ENCODE measurements at regions not wholly inside any gene's neighbourhood (a gene's known extent, or its start where the extent isn't known, plus 50 kb on each side); places are given as distances from the start of the nearest gene placed in this dataset.

DNA sequence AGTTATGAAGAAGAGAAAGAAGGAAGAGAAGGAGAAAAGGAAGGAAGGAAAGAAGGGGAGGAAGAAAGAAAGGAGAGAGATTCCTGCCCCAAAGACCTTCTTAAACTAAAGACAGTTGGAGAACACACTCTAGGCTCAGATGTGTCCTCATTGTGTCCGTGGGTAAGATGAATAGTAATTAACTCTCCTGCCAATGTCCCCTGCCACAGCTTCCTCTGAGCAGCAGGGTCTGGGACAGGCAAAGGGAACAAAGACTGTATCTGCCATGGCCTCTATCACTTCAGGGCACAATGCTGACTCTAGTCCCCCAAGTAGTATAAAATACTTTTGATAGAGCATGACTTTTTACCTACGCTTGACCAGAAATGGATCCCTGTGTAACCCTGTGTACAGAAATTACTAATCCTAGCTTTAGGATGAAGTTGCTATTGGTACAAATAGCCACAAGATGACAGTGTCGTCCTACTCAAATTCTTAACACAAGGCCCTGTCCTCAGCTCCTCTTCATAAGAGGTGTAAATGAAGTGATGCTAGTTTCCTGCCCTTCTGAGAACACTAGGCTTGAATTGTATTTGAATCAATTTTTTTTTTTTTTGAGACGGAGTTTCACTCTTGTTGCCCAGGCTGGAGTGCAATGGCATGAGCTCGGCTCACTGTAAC, 186.2 kb upstream of the GPR12 start:
- Mint-ChIP-seq H3K27me3 (ENCODE audit: low read depth) (peaks cover 6% of the 10 kb centered on the region), H3K27ac (no peak overlapping the region), H3K4me3 (no peak overlapping the region), H3K9me3 (no peaks in the 10 kb centered on the region), H3K36me3 (ENCODE audit: low read depth) (no peaks in the 10 kb centered on the region), H3K4me1 (ENCODE audit: low read depth) (no peaks in the 10 kb centered on the region)

GRCh38 chr13:26943748-26944147, 183.2 kb upstream of the GPR12 start:
- H3K36me3 Mint-ChIP-seq (ENCODE audit: low read depth) = no peaks in the 10 kb centered on the region
- no peak overlapping the region for H3K27ac Mint-ChIP-seq
- H3K27me3 Mint-ChIP-seq (ENCODE audit: low read depth) = peaks cover 6% of the 10 kb centered on the region
- no peaks in the 10 kb centered on the region for H3K4me1 Mint-ChIP-seq (ENCODE audit: low read depth)
- H3K4me3 Mint-ChIP-seq = no peak overlapping the region
- no peaks in the 10 kb centered on the region for H3K9me3 Mint-ChIP-seq

DNA sequence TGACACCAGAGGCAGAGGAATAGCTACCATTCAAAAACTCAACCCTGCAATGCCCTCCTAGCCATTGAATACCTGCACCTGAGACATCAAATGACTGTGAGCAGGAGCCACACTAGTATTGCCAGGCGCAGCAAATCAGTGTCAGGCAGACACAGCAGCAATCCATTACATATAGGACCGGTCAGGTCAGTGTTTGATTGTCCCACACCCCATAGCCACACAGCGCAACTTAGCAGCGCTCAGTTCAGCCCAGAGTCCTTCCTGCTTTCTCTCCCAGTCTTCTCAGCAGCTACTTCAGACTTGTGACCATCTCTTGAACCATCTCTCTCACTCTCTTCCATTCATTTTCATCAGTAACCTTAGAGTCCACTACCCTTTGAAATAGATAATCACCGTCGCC, 181.6 kb upstream of the GPR12 start:
- Mint-ChIP-seq H3K4me3 (no peak overlapping the region), H3K36me3 (ENCODE audit: low read depth) (no peaks in the 10 kb centered on the region), H3K27me3 (ENCODE audit: low read depth) (peaks cover 6% of the 10 kb centered on the region), H3K4me1 (ENCODE audit: low read depth) (no peaks in the 10 kb centered on the region), H3K27ac (no peak overlapping the region), H3K9me3 (no peaks in the 10 kb centered on the region)

DNA sequence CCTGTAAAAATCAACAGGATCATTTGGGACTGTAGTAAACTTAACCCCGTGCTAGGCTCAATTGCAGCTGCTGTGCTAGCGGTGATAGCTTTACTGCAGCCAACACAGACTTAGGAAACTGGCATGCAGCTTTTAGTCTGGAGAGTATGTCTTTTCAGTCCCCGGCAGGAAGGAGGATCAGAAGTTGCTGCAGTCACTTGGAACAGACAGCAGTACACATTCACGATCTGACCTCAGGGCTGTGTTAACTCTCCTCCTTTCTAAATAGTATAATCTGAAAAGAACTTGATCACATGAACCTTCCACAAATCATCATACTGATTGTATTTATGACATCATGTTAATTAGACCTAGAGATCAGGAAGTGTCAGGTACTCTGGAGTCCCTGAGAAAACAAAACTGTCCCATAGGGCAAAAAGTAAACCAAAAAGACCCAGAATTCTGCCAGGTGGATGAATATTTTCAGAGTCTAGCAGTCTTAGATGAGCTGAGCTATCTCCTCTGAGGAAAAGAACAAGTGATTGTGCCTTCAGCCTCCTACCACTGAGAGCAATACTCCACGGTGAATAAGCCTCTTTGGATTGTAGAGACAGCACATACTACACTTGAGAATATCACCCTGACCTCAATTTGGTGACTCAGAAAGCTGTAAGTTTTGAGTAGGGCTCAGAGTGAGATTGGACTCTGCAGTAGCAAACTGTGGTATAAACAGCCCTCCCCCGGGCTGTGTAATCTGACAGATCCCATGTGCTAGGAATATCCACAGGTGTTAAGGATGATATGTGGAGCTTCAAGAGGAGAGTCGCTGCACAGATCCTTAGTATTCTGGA, 181.0 kb upstream of the GPR12 start:
- Mint-ChIP-seq H3K27me3 (ENCODE audit: low read depth) (peaks cover 6% of the 10 kb centered on the region), H3K36me3 (ENCODE audit: low read depth) (no peaks in the 10 kb centered on the region), H3K4me1 (ENCODE audit: low read depth) (no peaks in the 10 kb centered on the region), H3K27ac (no peak overlapping the region), H3K4me3 (no peak overlapping the region), H3K9me3 (no peaks in the 10 kb centered on the region)

- H3K4me3 Mint-ChIP-seq = no peak overlapping the region
- peaks cover 3% of the 10 kb centered on the region for H3K4me1 Mint-ChIP-seq (ENCODE audit: low read depth)
- no peaks in the 10 kb centered on the region for H3K9me3 Mint-ChIP-seq
- no peak overlapping the region for H3K27ac Mint-ChIP-seq
- peaks cover 3% of the 10 kb centered on the region for H3K27me3 Mint-ChIP-seq (ENCODE audit: low read depth)
- no peaks in the 10 kb centered on the region for H3K36me3 Mint-ChIP-seq (ENCODE audit: low read depth)
Observed at GRCh38 chr13:26934096-26934495, 173.5 kb upstream of the GPR12 start.

DNA sequence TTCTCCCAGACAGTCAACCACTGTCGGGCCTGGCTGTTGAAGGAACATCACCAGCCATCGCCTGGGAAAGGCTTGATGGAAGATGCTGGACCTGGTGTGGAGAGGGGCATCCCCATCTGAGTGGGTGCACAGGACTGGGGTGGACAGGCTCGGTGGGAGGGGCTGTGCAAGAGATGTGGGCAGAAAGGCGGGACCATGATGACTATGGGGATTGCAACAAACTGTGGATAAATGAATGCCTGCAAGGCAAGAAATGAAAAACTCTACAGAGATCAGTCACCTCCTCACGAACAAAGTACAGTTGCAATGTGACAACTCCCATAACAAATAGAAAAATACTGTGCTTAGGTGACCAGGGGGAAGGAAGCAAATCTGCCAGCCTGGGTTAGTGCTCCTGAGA, 171.9 kb upstream of the GPR12 start:
- Mint-ChIP-seq H3K4me3 (no peak overlapping the region), H3K36me3 (ENCODE audit: low read depth) (no peaks in the 10 kb centered on the region), H3K27ac (no peak overlapping the region), H3K4me1 (ENCODE audit: low read depth) (peaks cover 3% of the 10 kb centered on the region), H3K9me3 (no peaks in the 10 kb centered on the region), H3K27me3 (ENCODE audit: low read depth) (peaks cover 9% of the 10 kb centered on the region)

DNA sequence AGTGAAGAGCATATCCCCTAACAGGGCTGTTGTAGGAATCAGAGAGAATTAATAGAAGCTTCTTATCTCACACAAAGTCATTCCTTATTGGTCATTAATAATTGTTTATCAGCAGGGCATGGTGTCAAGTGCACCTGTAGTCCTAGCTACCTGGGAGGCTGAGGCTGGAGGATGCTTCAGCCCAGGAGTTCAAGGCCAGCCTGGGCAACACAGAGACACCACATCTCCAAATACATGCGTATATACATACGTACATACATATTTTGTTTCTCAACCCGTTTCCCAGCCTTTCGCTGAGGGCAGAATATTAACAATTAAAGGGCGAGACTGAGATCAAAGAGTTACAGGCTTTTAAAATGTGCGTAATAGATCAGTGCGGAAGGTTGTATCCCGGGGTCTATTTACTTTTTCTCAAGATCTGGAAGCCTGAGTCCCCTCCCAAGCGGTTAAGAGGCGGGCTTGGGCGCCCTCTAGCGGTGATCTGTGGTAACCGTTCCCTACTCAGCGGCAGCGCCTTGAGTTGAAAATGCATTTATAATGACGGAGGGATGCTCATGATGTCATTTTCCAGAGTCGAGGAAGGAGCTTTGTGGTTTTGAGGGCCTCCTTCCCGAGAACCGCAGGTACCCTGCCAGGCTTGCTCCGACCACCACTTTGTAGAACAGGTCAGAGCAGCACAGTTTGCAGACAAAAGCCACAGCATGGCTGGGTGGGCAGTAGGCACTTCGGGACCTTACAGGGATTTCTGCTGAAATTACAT, 169.6 kb upstream of the GPR12 start:
- Mint-ChIP-seq H3K27me3 (ENCODE audit: low read depth) (peaks cover 15% of the 10 kb centered on the region), H3K4me1 (ENCODE audit: low read depth) (peaks cover 3% of the 10 kb centered on the region), H3K4me3 (no peak overlapping the region), H3K27ac (no peak overlapping the region), H3K36me3 (ENCODE audit: low read depth) (no peaks in the 10 kb centered on the region), H3K9me3 (no peaks in the 10 kb centered on the region)

GRCh38 chr13:26927511-26927910, 166.9 kb upstream of the GPR12 start:
- peaks cover 22% of the 10 kb centered on the region for H3K27me3 Mint-ChIP-seq (ENCODE audit: low read depth)
- H3K36me3 Mint-ChIP-seq (ENCODE audit: low read depth) = no peaks in the 10 kb centered on the region
- H3K4me3 Mint-ChIP-seq = no peak overlapping the region
- H3K4me1 Mint-ChIP-seq (ENCODE audit: low read depth) = peaks cover 3% of the 10 kb centered on the region
- no peaks in the 10 kb centered on the region for H3K9me3 Mint-ChIP-seq
- H3K27ac Mint-ChIP-seq = no peak overlapping the region

GRCh38 chr13:26926371-26926770, 165.8 kb upstream of the GPR12 start:
- peaks cover 22% of the 10 kb centered on the region for H3K27me3 Mint-ChIP-seq (ENCODE audit: low read depth)
- peaks cover 3% of the 10 kb centered on the region for H3K4me1 Mint-ChIP-seq (ENCODE audit: low read depth)
- H3K27ac Mint-ChIP-seq = no peak overlapping the region
- no peak overlapping the region for H3K4me3 Mint-ChIP-seq
- H3K36me3 Mint-ChIP-seq (ENCODE audit: low read depth) = no peaks in the 10 kb centered on the region
- H3K9me3 Mint-ChIP-seq = no peaks in the 10 kb centered on the region

DNA sequence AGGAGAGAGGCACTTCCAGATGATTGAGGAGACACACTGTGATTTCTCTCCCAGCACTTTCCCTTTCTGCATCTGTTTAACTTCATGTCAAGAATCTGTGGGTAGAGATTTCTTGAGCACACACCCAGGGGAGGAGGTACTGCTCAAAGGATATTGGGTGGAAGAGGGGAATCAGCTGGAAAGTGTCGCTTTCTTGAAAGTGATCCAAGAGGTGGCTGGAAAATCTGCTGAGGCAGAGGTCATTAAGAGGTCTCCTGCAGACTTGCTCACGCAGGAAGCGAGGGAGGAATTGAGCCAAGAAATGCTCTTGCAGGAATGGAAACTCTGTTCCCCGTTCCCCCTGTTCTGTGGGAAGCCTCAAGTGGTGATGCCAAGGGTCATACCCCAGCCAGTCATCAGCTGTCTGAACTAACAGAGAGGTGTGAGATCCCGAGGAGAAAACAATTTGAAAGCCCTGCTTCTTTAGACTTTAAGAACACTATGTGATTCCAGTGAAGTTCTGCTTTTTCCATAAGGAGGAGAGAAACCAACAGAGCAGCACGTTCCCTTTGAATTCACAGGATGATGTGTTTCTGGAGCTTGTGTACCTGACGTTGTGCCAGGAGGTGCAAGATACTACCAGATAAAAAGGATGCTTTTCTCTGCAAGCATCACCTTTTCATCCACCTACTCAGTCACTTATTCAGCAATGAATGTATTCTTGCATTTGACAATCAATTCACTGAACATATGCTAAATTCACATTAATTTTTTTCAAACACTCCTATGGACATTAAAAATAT, 163.4 kb upstream of the GPR12 start:
- H3K27ac Mint-ChIP-seq = no peak overlapping the region
- no peaks in the 10 kb centered on the region for H3K4me1 Mint-ChIP-seq (ENCODE audit: low read depth)
- H3K4me3 Mint-ChIP-seq = no peak overlapping the region
- H3K36me3 Mint-ChIP-seq (ENCODE audit: low read depth) = no peaks in the 10 kb centered on the region
- peaks cover 19% of the 10 kb centered on the region for H3K27me3 Mint-ChIP-seq (ENCODE audit: low read depth)
- H3K9me3 Mint-ChIP-seq = no peaks in the 10 kb centered on the region

DNA sequence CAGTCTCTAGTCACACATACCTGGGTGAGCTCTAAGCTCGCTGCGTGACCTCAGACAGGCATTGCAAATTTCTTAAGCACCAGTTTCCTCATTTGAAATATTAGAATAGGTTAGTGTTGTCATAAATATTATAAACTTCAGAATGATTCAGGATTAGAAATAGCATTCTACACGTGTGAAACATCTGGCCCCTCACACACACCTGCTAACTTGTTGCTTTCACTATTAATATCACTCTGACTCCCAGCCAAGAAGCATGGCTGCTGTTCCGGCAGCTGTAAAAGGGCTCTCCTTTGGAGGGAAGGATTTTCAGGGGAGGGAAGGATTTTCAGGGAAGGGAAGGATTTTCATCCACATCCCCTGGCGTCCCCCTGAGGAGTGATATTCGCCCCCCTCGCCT, 161.3 kb upstream of the GPR12 start:
- no peak overlapping the region for H3K4me3 Mint-ChIP-seq
- no peaks in the 10 kb centered on the region for H3K36me3 Mint-ChIP-seq (ENCODE audit: low read depth)
- peaks cover 10% of the 10 kb centered on the region for H3K27me3 Mint-ChIP-seq (ENCODE audit: low read depth)
- H3K9me3 Mint-ChIP-seq = no peaks in the 10 kb centered on the region
- no peaks in the 10 kb centered on the region for H3K4me1 Mint-ChIP-seq (ENCODE audit: low read depth)
- H3K27ac Mint-ChIP-seq = no peak overlapping the region

DNA sequence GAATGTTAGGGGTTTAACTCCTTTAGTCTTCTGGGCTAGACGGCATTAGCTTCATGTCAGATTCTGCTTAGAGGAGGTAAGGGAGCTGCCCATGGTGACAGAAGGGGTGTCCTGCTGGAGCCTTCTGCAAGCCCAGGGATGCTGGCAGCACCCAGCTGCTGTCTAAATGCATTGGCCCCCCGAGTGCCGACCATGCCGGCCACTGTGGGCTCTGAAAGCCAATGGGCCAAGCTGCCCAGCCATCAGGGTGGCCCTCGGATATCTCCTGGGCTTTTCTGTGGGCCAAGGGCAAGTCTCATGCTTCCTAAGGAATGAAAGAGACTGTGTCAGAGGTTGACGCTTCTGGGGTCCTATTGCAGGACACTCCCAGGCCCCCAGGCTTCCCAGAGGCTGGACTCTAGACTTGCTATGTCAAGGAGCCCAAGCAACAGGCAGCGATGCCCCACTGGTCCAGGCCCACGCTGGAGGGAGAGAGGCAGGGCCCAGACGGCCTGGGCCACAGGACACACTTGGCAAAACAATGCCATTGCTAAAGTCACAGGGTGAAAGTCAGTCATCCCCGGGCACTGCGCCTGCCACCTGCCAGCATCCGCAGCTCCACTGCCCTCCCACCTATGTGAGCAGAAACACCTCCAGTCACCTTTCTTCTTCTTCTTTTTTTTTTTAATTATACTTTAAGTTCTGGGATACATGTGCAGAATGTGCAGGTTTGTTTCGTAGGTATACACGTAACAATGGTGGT, 160.2 kb upstream of the GPR12 start:
- Mint-ChIP-seq H3K36me3 (ENCODE audit: low read depth) (no peaks in the 10 kb centered on the region), H3K9me3 (no peaks in the 10 kb centered on the region), H3K4me3 (no peak overlapping the region), H3K27me3 (ENCODE audit: low read depth) (peaks cover 6% of the 10 kb centered on the region), H3K27ac (no peak overlapping the region), H3K4me1 (ENCODE audit: low read depth) (no peaks in the 10 kb centered on the region)

DNA sequence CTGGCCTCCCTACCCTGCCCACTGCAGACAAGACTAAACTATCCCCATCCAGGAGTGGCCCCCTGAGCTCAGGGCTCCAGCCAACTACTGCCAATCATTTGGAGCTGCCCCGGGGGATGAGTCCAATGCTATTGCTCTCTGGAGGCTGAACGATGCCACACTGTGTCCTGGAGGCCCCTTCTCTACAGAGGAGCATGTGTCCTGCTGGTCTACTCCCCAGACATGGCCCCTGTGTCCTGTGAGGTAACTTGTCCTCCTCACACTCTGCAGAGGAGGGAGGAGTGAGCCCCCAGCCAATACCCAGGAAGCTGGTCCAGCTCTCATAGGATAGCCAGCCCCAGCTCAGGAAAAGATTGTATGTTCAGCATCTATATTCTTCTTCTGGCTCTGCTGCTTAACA, 159.1 kb upstream of the GPR12 start:
- Mint-ChIP-seq H3K4me3 (no peak overlapping the region), H3K27ac (no peak overlapping the region)

DNA sequence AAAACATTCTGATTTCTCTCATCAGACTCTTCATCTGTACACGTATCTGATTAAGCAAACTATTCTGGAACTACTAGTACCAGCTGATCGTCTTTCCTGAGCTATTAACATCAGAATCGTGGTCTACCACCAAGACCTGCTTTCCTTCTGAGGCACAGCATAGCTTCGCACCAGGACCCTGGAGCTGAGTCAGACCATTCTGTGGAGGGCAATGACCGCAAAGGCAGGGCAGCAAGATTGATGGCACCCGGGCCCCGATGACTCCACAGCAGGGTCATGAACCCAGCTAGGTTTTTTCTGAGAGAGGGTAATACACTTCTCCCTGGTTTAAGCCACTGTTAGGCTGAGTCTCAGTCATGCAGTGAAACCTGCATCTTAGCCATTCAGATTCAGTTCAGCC, 158.7 kb upstream of the GPR12 start:
- Mint-ChIP-seq H3K36me3 (ENCODE audit: low read depth) (no peaks in the 10 kb centered on the region), H3K9me3 (no peaks in the 10 kb centered on the region), H3K4me3 (no peak overlapping the region), H3K27me3 (ENCODE audit: low read depth) (peaks cover 6% of the 10 kb centered on the region), H3K27ac (no peak overlapping the region), H3K4me1 (ENCODE audit: low read depth) (peaks cover 6% of the 10 kb centered on the region)

More for the DNA sequence above, 159.1 kb upstream of the GPR12 start:
- Mint-ChIP-seq H3K4me1 (ENCODE audit: low read depth) (peaks cover 3% of the 10 kb centered on the region), H3K27me3 (ENCODE audit: low read depth) (peaks cover 6% of the 10 kb centered on the region), H3K9me3 (no peaks in the 10 kb centered on the region), H3K36me3 (ENCODE audit: low read depth) (no peaks in the 10 kb centered on the region)
